Heart left ventricle (tissue), 16 donors: ENCODE measurements at regions not wholly inside any gene's neighbourhood (a gene's known extent, or its start where the extent isn't known, plus 50 kb on each side); places are given as distances from the start of the nearest gene placed in this dataset.

ENCODE experiments used
- ATAC-seq, 4 donors: fragments of 200-7000 bp; cut with Tn5 transposase; one replicate each; pipeline ENCODE4 v1.9.1; 2020 to 2022; ENCODE audit warnings: moderate library complexity in 4 of 4, mild to moderate bottlenecking in 3 of 4, moderate number of reproducible peaks in 1 of 4
- DNase-seq, 5 donors: peaks; one replicate each; pipeline ENCODE4 v3.0.0-alpha.2; 2020
- H3K27ac ChIP-seq, 12 donors: fragments of 200-600 bp; sonication (generic) in 4 of 12; one replicate each; pipeline versions ENCODE4 v1.5.0 to v1.8.0; 2016 to 2022; ENCODE audit warnings: mild to moderate bottlenecking in 2 of 12
- H3K27me3 ChIP-seq, 9 donors: fragments of 200-600 bp; sonication (generic) in 2 of 9; one replicate each; pipeline versions ENCODE4 v1.5.1 to v1.8.0; 2016 to 2022; ENCODE audit warnings: mild to moderate bottlenecking in 3 of 9
- H3K36me3 ChIP-seq, 9 donors: fragments of 200-600 bp; sonication (generic) in 2 of 9; one replicate each; pipeline versions ENCODE4 v1.5.0 to v1.8.0; 2018 to 2022; ENCODE audit warnings: mild to moderate bottlenecking in 2 of 9
- H3K4me1 ChIP-seq, 12 donors: fragments of 200-600 bp; sonication (generic) in 4 of 12; one replicate each; pipeline versions ENCODE4 v1.5.0 to v1.8.0; 2016 to 2022; ENCODE audit warnings: mild to moderate bottlenecking in 3 of 12
- H3K4me3 ChIP-seq, 12 donors: fragments of 200-600 bp; sonication (generic) in 4 of 12; one replicate each; pipeline versions ENCODE4 v1.5.0 to v1.8.0; 2017 to 2022; ENCODE audit warnings: mild to moderate bottlenecking in 9 of 12, moderate library complexity in 4 of 12
- H3K9me3 ChIP-seq, 12 donors: fragments of 200-600 bp; sonication (generic) in 4 of 12; one replicate each; pipeline versions ENCODE4 v1.5.0 to v1.8.0; 2016 to 2022; ENCODE audit warnings: mild to moderate bottlenecking in 1 of 12
- POLR2A ChIP-seq, 2 donors: fragments of 450-650 bp; IDR thresholded peaks; one replicate each; pipeline ENCODE4 v1.6.1; 2017; ENCODE audit warnings: antibody characterized with exemption in 2 of 2, mild to moderate bottlenecking in 2 of 2, moderate library complexity in 2 of 2
- WGBS, 4 donors: extraction: QIAGEN DNeasy Blood & Tissue Kit in 2 of 4; methylation state at CpG; one replicate each; pipeline versions ENCODE4 v1.1.5 to v1.1.7; 2013 to 2018; 5-methylcytosine and 5-hydroxymethylcytosine counted together
- intact Hi-C, 10 donors: fragments of 100-400 bp; cut with DNase I; formaldehyde crosslinking; loops; one replicate each; pipeline versions ENCODE4 v1.11.1 to v1.14.2; 2022
- TF ChIP-seq, protein P1 (sequence below), 12 donors: fragments of 200-600 bp; sonication (generic) in 4 of 12; IDR thresholded peaks; one replicate each; pipeline versions ENCODE4 v1.5.0 to v1.8.0; 2018 to 2022; ENCODE audit warnings: antibody characterized with exemption in 12 of 12, mild to moderate bottlenecking in 5 of 12
- donor health status: ischemic (EF 13 %, LVEDD 7.1; RV severe dilation, severe dysfunction).
- donor health status: healthy with polysubstance abuse.
- donor health status: DM: no; HTN: yes; CAD: no.
- donor health status: DM: no; HTN: no; CAD: no.
- donor health status: ischemic (EF 25% LVEDD 6.9; RV normal size, moderate dysfunction).
- donor health status: ischemic (EF 25% LVEDD 5.7; RV mildly dilated, moderate dysfunction).
- donor health status: healthy.
- donor health status: DM: yes; HTN: yes; CAD: no.
- donor health status: ischemic (EF 35%, LVEDD 5.7; RV mildly dilated, moderate dysfunction).
- donor health status: nonischemic (EF 11% LVEDD 7.7; RV severe dilation, severe dysfunction).
- donor health status: DM: yes; HTN: yes; CAD: no.
- donor health status: PGD.
- donor health status: ischemic (EF 29% LVEDD 5.4; RV normal size, mild dysfunction).
- donor health status: nonischemic (EF 23%, LVEDD 6.1; RV moderate dilation, normal function).

DNA sequence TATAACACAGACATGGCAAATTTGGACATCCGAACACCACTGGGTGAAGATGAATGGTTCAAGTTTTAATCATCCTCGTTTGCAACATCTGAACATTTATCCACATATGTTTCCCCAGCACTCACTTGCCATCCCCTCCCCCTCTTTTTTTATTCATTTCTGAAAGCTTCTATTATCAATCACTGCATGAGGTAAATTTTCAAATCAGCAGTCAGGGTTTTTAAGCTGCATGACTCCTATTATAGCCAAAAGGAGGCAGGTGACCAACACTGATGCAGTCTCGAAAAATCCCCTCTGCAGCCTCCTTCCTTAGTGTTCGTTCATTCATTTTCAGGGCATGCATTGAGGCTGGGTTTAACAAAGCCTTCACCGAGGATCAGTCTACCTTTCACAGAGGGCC is 530.8 kb upstream of the JARID2 start:
- WGBS, 4 donors, result 94 to 98% (median 96%) methylated on average over 5 of the region's 5 CpGs
- intact Hi-C loops, result loop anchor here in 3 of 10 donors (10.0 kb wide), 2 partner anchors 500 to 530 kb away; partner anchors contain the start of gene JARID2 (in 2 of the 3)
- DNase-seq (no peak), ATAC-seq (no peak)
- Histone ChIP-seq H3K27ac (no peak overlapping the region), H3K27me3 (no peaks in the 10 kb centered on the region), H3K36me3 (no peaks in the 10 kb centered on the region), H3K4me1 (peaks cover 0 to 60% (median 23%) of the 10 kb centered on the region in 12 donors), H3K9me3 (peaks cover 0 to 5% (median 0%) of the 10 kb centered on the region in 12 donors), H3K4me3 (no peak overlapping the region)
- TF ChIP-seq, protein P1, sequence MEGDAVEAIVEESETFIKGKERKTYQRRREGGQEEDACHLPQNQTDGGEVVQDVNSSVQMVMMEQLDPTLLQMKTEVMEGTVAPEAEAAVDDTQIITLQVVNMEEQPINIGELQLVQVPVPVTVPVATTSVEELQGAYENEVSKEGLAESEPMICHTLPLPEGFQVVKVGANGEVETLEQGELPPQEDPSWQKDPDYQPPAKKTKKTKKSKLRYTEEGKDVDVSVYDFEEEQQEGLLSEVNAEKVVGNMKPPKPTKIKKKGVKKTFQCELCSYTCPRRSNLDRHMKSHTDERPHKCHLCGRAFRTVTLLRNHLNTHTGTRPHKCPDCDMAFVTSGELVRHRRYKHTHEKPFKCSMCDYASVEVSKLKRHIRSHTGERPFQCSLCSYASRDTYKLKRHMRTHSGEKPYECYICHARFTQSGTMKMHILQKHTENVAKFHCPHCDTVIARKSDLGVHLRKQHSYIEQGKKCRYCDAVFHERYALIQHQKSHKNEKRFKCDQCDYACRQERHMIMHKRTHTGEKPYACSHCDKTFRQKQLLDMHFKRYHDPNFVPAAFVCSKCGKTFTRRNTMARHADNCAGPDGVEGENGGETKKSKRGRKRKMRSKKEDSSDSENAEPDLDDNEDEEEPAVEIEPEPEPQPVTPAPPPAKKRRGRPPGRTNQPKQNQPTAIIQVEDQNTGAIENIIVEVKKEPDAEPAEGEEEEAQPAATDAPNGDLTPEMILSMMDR (IDR thresholded peaks at IDR 0.05), result no peak
- TF ChIP-seq POLR2A (IDR thresholded peaks at IDR 0.05), result no peak

DNA sequence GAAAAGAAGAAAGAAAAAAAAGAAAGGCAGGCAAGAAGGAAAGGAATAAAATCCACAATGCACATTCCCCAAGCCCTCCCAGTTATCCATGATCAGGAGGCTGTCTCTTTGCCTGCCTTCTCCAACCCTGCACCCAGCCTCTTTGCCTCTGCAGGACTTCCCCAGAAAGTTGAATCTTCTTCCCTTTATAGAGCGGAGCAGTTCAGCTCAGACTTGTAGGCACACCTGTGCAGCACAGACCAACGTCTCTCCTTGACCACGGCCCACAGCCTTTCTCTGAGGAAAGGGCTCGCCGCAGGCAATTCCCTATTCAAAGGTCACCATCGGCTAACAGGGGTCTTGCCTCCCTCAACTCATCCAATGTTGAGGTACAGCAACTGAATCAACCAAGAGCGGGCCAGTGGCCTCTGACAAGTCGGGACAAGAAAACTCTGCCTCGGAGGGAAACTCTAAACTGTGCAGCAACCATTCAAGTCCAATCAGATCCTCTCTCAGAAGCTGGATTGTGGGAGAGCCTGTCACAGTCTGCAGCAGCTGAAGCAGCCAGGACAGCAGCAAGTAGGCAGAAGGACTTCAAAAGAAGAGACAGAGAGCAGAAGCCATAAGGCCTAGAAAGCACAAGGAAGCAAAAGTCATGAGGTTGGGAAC is 529.2 kb upstream of the JARID2 start:
- intact Hi-C loops, result loop anchor here in 3 of 10 donors (10.0 kb wide), 2 partner anchors 502 to 528 kb away; partner anchors contain the start of gene JARID2 (in 2 of the 3)
- Histone ChIP-seq H3K4me1 (peaks cover 4 to 62% (median 30%) of the 10 kb centered on the region in 12 donors), H3K27me3 (no peaks in the 10 kb centered on the region), H3K27ac (no peak overlapping the region), H3K36me3 (no peaks in the 10 kb centered on the region), H3K9me3 (no peaks in the 10 kb centered on the region), H3K4me3 (no peak overlapping the region)
- 88 to 98% (median 97%) methylated on average over 8 to 9 of the region's 9 CpGs for WGBS, 4 donors
- no peak for TF ChIP-seq POLR2A (IDR thresholded peaks at IDR 0.05)
- TF ChIP-seq, protein P1 (IDR thresholded peaks at IDR 0.05), result no peak
- DNase-seq (no peak), ATAC-seq (no peak)

DNA sequence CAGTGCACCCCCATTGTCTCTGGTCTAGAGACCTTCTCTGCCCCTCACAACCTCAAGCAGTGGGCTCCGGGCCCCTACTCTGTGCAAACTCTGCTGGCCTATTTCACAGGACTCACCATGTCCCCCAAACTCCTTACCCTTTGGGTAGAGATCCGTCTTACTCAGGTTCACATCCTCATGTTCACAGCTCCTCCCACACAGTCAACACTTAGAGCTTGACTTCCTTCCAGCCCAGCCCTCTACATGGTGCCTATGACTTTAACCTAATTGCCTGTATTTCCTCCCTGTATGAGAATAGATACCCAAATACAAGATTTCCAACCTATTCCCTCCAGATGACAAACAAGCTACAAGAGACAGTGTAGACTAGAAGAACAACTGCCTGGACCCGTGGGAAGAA is 528.6 kb upstream of the JARID2 start:
- peaks cover 4 to 59% (median 28%) of the 10 kb centered on the region in 12 donors for H3K4me1 ChIP-seq
- no peak overlapping the region for H3K4me3 ChIP-seq
- no peak for TF ChIP-seq POLR2A (IDR thresholded peaks at IDR 0.05)
- TF ChIP-seq, protein P1 (IDR thresholded peaks at IDR 0.05), result no peak
- no peak for ATAC-seq
- H3K36me3 ChIP-seq, result no peaks in the 10 kb centered on the region
- H3K27ac ChIP-seq, result no peak overlapping the region
- intact Hi-C loops, result loop anchor here in 3 of 10 donors (10.0 kb wide), 2 partner anchors 503 to 527 kb away; partner anchors contain the start of gene JARID2 (in 2 of the 3)
- no peaks in the 10 kb centered on the region for H3K27me3 ChIP-seq
- no peaks in the 10 kb centered on the region for H3K9me3 ChIP-seq
- no peak for DNase-seq
- 80 to 86% (median 82%) methylated on average over 3 of the region's 3 CpGs for WGBS, 4 donors

- intact Hi-C loops, result loop anchor here in 3 of 10 donors (10.0 kb wide), 2 partner anchors 504 to 526 kb away; partner anchors contain the start of gene JARID2 (in 2 of the 3)
- TF ChIP-seq POLR2A (IDR thresholded peaks at IDR 0.05), result no peak
- TF ChIP-seq, protein P1 (IDR thresholded peaks at IDR 0.05), result no peak
- ATAC-seq (no peak), DNase-seq (no peak)
- peaks cover 2 to 58% (median 16%) of the 10 kb centered on the region in 12 donors for H3K4me1 ChIP-seq
- no peaks in the 10 kb centered on the region for H3K36me3 ChIP-seq
- no peak overlapping the region for H3K4me3 ChIP-seq
- WGBS, 4 donors, result 53 to 60% (median 58%) methylated on average over 4 of the region's 4 CpGs
- no peaks in the 10 kb centered on the region for H3K27me3 ChIP-seq
- peaks cover 0 to 4% (median 0%) of the 10 kb centered on the region in 12 donors for H3K9me3 ChIP-seq
- no peak overlapping the region for H3K27ac ChIP-seq
These were observed 527.0 kb upstream of the JARID2 start for GRCh38 chr6:14718861-14719260.
